Left cardiac atrium (tissue), 4 donors: ENCODE measurements at regions not wholly inside any gene's neighbourhood (a gene's known extent, or its start where the extent isn't known, plus 50 kb on each side); places are given as distances from the start of the nearest gene placed in this dataset.

Experiments used
- ATAC-seq, 2 donors: fragments of 200-7000 bp; cut with Tn5 transposase; one replicate each; pipeline ENCODE4 v1.9.1; 2020; ENCODE audit warnings: mild to moderate bottlenecking in 2 of 2, moderate library complexity in 2 of 2
- DNase-seq: peaks from one replicate; pipeline ENCODE4 v3.0.0-alpha.2; 2020
- intact Hi-C, 2 donors: fragments of 100-400 bp; cut with DNase I; formaldehyde crosslinking; loops; one replicate each; pipeline versions ENCODE4 v1.14.1 to v1.15.1; 2022 to 2023
- donor health status: DM: no; HTN: yes; CAD: no.
- donor health status: DM: no; HTN: yes; CAD: no; lungs with severe emphysema.
- donor health status: DM: yes; HTN: yes; CAD: no.
- donor health status: Dilated cardiomyopathy.

DNA sequence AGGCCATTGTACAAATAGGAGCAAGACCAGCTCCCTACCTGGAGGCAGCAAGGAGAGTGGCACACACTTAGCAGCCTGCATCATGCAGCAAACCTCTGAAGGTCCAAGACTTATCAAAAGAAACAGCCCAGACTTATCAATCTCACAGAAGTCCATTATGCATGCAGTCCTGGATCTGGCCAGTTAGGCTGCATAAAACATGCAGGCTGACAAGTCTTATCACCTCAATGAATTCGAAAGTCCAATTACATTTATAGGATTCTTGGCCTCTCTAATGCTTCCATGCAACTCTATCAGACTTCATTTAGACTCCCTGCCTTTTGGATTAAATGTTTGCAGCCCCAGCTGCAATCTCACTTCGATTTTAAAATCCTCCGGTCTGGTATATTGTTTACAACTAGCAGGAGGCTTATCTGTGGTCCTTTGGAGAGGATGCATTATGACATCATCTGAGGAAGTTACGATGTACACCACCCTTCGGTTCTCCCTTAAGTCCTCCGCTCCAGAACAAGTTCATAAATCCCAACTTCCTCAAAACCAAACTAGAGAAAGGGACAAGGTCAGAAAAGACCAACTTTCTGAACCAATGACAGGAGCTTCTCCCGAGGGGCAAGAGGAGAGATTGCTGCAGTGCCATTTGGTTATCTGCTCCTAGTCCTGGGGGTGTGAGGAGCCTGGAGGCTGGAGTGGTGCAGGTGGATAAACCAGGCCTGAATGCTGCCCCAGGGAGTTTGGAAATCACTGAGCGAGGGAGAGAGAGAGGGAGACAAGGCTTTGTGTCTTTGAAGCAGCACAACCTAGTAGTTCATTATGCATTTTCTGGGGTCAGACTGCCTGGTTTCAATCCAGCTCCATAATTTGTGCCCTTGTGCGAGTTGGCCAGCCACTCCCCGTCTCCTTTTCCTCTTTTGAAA lies 313.9 kb downstream of the TLE1 start:
- ATAC-seq (peak in 1 of 2 donors; percentile 42), DNase-seq (no peak)
- intact Hi-C loops: no loop called here

- ATAC-seq: peak in 1 of 2 donors; percentile 60
- intact Hi-C loops: no loop called here
- no peak for DNase-seq
Measured at GRCh38 chr9:81374459-81375186, 314.7 kb downstream of the TLE1 start.

DNA sequence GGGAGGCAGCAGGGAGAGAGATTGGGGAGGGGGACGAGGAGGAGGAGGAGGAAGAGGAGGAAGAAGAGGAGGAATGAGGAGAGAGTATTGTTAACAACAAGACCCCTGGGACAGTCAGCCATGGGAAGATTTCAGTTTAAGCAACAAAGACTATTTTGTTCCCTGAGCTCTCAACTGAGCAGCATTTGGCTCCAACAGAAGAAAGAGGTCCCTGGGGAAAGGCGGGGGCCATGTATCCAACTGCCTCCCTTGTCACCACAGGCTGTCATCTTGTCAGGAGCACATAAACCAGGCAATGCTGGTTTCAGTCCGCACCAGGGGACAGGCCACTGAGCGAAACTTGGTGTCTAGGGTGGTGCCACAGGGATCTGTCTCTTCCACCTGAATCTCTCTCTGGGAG lies 316.1 kb downstream of the TLE1 start:
- ATAC-seq: peak; percentile 55 to 67
- intact Hi-C loops: no loop called here
- DNase-seq: peak; percentile 50

DNA sequence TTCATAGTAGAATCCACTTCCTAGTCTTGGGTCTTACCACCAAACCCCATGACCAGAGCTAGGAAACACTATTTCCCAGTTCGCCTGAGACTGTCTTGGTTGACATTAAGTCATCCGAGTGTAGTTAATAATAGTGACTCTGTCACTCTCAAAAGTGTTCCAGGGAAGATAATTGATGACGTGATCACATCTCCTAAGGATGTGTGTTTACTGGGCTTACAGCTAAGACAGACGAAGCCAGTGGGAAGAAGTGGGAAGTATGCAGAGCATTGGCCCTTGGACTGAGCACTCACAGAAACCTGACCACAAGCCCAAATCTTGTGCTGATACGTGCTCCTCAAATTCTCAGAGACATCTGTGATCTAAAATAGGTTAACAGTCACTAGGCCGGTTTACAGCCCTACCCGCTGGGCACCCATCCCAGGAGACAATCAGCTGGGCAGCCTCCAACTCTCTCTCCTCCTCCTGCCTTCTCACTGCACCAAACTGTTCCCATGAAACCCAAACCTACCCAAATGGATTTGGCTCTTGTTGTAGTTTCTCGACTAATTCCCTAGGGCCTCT lies 316.6 kb downstream of the TLE1 start:
- no peak for DNase-seq
- intact Hi-C loops: no loop called here
- ATAC-seq: peak; percentile 68 to 73

- no peak for DNase-seq
- intact Hi-C loops: no loop called here
- no peak for ATAC-seq
Measured at GRCh38 chr9:81371824-81372223, 317.5 kb downstream of the TLE1 start.

- ATAC-seq (no peak), DNase-seq (no peak)
- intact Hi-C loops: no loop called here
Measured at GRCh38 chr9:81370650-81371049, 318.7 kb downstream of the TLE1 start.

GRCh38 chr9:81370096-81370495 lies 319.3 kb downstream of the TLE1 start:
- DNase-seq: no peak
- ATAC-seq: no peak
- intact Hi-C loops: no loop called here

DNA sequence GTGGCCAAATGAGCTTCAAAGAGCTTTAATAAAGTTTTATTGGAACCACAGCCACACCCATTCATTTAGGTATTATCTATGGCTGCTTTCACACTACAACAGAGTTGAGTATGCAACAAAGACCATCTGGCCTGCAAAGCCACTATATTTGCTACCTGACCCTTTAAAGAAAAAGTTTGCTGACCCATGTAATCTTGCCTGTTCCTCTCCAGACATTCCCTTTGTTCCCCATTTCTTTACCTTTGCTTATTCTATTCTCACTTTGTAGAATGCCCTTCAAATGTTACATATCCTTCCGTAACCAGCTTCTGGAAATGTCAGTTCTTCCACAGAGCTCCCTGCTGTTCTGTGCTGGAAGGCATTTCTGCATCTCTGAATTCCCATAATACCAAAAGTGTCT lies 320.2 kb downstream of the TLE1 start:
- DNase-seq (no peak), ATAC-seq (no peak)
- intact Hi-C loops: no loop called here

DNA sequence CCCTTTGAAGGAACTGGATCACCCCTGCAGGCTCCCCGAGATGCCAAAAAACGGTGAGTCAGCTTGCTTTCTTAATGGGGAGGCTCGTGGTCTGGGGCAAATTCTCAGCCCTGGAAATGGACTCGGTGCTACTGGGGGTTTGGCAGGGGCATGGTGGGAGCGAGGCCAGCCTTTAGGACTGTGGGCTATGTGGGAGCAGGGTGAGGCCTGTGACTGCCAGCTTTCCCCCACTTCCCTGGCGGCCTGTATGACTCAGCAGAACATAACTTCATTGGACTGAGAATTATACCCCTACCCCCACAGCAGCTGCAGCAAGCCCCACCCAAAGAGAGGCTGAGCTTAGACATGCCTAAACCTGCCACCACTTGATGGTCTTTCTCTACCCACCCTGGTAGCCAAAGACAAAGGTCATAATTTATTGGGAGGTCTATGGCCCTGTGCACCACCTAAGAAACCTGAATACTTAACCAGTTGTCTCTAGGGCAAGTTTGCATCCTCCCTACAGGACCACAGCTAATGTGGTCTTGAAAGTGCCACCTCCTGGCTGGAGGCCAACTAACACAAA lies 325.3 kb downstream of the TLE1 start:
- DNase-seq (no peak), ATAC-seq (no peak)
- intact Hi-C loops: no loop called here

- DNase-seq (no peak), ATAC-seq (no peak)
- intact Hi-C loops: no loop called here
Measured at GRCh38 chr9:81361296-81361695, 328.1 kb downstream of the TLE1 start.

DNA sequence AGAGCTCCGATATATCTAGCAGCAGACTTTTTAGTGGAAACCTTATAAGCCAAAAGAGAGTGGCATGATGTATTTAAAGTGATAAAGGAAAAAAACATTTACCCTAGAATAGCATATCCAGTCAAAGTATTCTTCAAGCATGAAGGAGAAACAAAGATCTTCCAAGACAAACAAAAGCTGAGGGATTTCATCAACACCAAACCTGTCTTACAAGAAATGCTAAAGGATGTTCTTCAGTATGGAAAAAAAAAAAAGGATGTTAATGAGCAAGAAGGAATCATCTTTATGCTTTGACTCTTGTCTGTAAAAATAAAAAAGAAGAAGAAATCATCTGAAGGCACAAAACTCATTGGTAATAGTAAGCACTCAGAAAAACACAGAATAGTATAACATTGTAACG lies 338.2 kb downstream of the TLE1 start:
- ATAC-seq (no peak), DNase-seq (no peak)
- intact Hi-C loops: no loop called here

- DNase-seq (no peak), ATAC-seq (no peak)
- intact Hi-C loops: no loop called here
Measured at GRCh38 chr9:81344366-81344765, 345.0 kb downstream of the TLE1 start.

- DNase-seq (no peak), ATAC-seq (no peak)
- intact Hi-C loops: no loop called here
Measured at GRCh38 chr9:81335879-81336421, 353.4 kb downstream of the TLE1 start.

GRCh38 chr9:81321551-81321950 lies 367.8 kb downstream of the TLE1 start:
- ATAC-seq (no peak), DNase-seq (no peak)
- intact Hi-C loops: no loop called here

GRCh38 chr9:81320909-81321482 lies 368.4 kb downstream of the TLE1 start:
- ATAC-seq (no peak), DNase-seq (no peak)
- intact Hi-C loops: no loop called here

GRCh38 chr9:81318571-81318970 lies 370.8 kb downstream of the TLE1 start:
- no peak for ATAC-seq
- intact Hi-C loops: no loop called here
- no peak for DNase-seq

GRCh38 chr9:81317939-81318338 lies 371.4 kb downstream of the TLE1 start:
- intact Hi-C loops: no loop called here
- no peak for ATAC-seq
- no peak for DNase-seq

- intact Hi-C loops: no loop called here
- ATAC-seq: no peak
Measured at GRCh38 chr9:81317223-81317622, 372.1 kb downstream of the TLE1 start.

DNA sequence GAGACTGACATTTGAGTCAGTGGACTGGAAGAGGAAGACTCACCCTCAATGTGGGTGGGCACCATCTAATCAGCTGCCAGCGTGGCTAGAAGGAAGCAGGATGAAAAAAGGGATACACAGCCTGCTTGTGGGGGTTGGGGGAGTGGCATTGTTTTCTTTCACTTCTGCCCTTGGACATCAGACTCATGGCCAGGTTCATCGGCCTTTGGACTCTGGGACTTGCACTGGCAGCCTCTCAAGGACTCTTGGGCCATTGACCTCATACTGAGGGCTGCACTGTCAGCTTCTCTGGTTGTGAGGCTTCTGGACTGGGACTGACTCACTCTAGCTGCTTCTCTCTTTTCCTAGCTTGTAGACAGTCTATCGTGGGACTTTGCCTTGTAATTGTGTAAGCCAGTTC lies 374.9 kb downstream of the TLE1 start:
- intact Hi-C loops: no loop called here
- DNase-seq (no peak), ATAC-seq (no peak)

More at GRCh38 chr9:81317223-81317622, 372.1 kb downstream of the TLE1 start:
- no peak for DNase-seq
